Cardiac muscle cell (in vitro differentiated cells and primary cell): ENCODE measurements at regions not wholly inside any gene's neighbourhood (a gene's known extent, or its start where the extent isn't known, plus 50 kb on each side); places are given as distances from the start of the nearest gene placed in this dataset.
A peak's percentile ranks its signal among the peaks of the same experiment; 100 is the strongest.
"Not testable (repeated sequence)": the region's sequence is repeated elsewhere in the genome, so short reads cannot be mapped to it uniquely, and the experiment has no call there.

ENCODE experiments used
- DNase-seq, 2 donors: peaks; one replicate each; pipeline versions ENCODE4 v3.0.0 to v3.0.0-alpha.2; 2010 to 2017; ENCODE audit warnings: low read depth in 1 of 2, low spot score in 1 of 2
- H3K27ac ChIP-seq: fragments of 200-600 bp; sonication (generic); 2 replicates; pipeline ENCODE4 v1.5.1; 2016
- H3K27me3 ChIP-seq: fragments of 200-600 bp; sonication (generic); 2 replicates; pipeline ENCODE4 v1.6.0; 2016; ENCODE audit warnings: control low read depth
- H3K36me3 ChIP-seq: fragments of 200-600 bp; sonication (generic); 2 replicates; pipeline ENCODE4 v1.5.1; 2016; ENCODE audit warnings: control low read depth
- H3K4me1 ChIP-seq: fragments of 200-600 bp; sonication (generic); 2 replicates; pipeline ENCODE4 v1.8.1; 2017; ENCODE audit warnings: low read depth, mild to moderate bottlenecking, mixed run types
- H3K4me3 ChIP-seq: fragments of 200-600 bp; sonication (generic); 2 replicates; pipeline ENCODE4 v1.5.1; 2016; ENCODE audit warnings: mild to moderate bottlenecking
- H3K9me3 ChIP-seq: fragments of 200-600 bp; sonication (generic); 2 replicates; pipeline ENCODE4 v1.5.1; 2017; ENCODE audit warnings: low read depth, mild to moderate bottlenecking, control low read depth
- TF ChIP-seq, protein P1 (sequence below): IDR thresholded peaks from 2 replicates; pipeline ENCODE4 v1.5.1; 2012; ENCODE audit warnings: low read depth, mild to moderate bottlenecking, low read length

DNA sequence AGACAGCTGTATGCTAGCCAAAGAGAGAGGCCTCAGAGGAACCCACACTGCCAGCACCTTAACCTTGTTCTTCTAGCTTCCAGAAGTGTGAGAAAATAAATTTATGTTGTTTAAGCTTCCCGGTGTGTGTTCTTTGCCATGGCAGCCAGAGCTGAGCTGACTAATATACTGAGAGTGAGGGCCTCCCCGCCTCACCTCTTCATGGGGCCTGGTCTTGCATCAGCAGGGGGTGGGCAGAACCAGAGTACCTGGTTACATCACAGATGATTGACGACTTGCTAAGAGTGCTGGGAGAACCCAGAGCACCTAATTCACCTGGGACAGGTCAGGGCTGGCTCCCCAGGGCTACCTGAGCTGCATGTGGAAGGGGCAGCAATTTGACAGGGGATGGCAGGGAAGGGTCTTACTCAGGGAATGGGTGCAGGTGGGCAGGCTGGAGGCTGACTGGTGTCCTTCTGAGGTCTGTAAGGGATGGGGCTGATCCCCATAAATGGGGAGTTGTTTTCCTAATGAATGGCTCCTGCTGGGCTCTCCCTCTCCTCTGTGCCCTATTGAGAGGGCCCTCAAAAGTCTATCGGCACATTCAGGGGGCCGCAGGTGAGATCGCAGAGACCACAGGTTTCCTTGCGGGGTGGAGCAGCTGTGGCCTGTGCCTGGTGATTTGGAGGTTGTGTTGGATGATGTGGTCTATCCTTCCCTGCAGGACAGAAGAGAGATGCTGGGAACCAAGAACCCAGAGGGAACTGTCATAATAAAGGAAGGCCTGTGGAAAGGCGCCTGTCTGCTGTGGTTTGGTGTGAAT is 60.6 kb upstream of the ETV3 start:
- DNase-seq: no peak
- Histone ChIP-seq H3K9me3 (no peaks in the 10 kb centered on the region), H3K4me1 (no peaks in the 10 kb centered on the region), H3K36me3 (no peaks in the 10 kb centered on the region), H3K27ac (no peak overlapping the region), H3K4me3 (no peak overlapping the region), H3K27me3 (no peaks in the 10 kb centered on the region)
- TF ChIP-seq, protein P1, sequence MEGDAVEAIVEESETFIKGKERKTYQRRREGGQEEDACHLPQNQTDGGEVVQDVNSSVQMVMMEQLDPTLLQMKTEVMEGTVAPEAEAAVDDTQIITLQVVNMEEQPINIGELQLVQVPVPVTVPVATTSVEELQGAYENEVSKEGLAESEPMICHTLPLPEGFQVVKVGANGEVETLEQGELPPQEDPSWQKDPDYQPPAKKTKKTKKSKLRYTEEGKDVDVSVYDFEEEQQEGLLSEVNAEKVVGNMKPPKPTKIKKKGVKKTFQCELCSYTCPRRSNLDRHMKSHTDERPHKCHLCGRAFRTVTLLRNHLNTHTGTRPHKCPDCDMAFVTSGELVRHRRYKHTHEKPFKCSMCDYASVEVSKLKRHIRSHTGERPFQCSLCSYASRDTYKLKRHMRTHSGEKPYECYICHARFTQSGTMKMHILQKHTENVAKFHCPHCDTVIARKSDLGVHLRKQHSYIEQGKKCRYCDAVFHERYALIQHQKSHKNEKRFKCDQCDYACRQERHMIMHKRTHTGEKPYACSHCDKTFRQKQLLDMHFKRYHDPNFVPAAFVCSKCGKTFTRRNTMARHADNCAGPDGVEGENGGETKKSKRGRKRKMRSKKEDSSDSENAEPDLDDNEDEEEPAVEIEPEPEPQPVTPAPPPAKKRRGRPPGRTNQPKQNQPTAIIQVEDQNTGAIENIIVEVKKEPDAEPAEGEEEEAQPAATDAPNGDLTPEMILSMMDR: no peak

GRCh38 chr1:157197906-157198435 is 59.8 kb upstream of the ETV3 start:
- Histone ChIP-seq H3K4me3 (no peak overlapping the region), H3K27me3 (no peaks in the 10 kb centered on the region), H3K27ac (no peak overlapping the region), H3K36me3 (no peaks in the 10 kb centered on the region), H3K4me1 (no peaks in the 10 kb centered on the region), H3K9me3 (no peaks in the 10 kb centered on the region)
- DNase-seq: no peak
- TF ChIP-seq, protein P1: no peak

DNA sequence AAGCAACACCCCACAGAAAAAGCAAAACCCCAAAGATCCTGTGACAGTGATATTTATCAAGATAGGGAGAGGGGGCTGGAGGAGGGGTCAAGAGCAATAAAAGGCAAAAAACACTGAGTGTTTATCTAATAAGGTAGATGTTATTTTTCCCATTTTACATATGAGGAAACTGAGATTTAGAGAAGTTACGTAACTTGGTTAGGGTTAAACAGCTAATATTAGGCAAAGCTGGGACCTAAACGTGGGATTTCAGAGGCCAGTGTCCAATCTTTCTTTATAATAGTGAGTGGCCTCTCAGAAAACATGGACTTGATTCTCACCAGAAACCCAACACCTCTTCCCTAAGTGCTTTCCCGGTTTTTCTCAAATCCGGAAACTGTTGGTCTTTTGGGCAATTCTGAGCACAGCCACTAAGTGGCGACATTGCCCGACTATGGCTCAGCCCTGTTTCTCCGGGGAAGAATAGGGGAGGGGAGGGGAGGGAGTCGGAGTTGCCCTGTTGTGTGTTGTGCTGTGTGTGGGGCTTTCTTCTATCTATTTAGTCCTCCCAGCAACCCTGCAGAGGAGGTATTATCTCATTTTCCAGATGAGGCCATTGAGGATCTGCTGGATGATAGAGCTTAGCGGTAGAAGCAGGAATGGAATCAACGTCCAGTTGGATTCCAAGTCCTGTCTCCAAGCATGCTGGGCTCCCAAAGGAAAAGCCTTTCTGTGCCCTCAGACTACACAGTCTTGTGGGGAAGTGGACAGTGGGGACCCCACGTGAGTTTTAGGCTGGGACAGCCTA is 58.7 kb upstream of the ETV3 start:
- not testable (repeated sequence) for H3K9me3 ChIP-seq, H3K27me3 ChIP-seq, H3K4me3 ChIP-seq, H3K4me1 ChIP-seq, H3K27ac ChIP-seq, H3K36me3 ChIP-seq
- TF ChIP-seq, protein P1: peak; percentile 37
- peak; percentile 22 to 24 for DNase-seq

- no peaks in the 10 kb centered on the region for H3K27me3 ChIP-seq
- TF ChIP-seq, protein P1: no peak
- no peaks in the 10 kb centered on the region for H3K4me1 ChIP-seq
- H3K27ac ChIP-seq: no peak overlapping the region
- no peaks in the 10 kb centered on the region for H3K9me3 ChIP-seq
- H3K36me3 ChIP-seq: no peaks in the 10 kb centered on the region
- DNase-seq: no peak
- H3K4me3 ChIP-seq: no peak overlapping the region
Observed at GRCh38 chr1:157196245-157196543, 58.0 kb upstream of the ETV3 start.

DNA sequence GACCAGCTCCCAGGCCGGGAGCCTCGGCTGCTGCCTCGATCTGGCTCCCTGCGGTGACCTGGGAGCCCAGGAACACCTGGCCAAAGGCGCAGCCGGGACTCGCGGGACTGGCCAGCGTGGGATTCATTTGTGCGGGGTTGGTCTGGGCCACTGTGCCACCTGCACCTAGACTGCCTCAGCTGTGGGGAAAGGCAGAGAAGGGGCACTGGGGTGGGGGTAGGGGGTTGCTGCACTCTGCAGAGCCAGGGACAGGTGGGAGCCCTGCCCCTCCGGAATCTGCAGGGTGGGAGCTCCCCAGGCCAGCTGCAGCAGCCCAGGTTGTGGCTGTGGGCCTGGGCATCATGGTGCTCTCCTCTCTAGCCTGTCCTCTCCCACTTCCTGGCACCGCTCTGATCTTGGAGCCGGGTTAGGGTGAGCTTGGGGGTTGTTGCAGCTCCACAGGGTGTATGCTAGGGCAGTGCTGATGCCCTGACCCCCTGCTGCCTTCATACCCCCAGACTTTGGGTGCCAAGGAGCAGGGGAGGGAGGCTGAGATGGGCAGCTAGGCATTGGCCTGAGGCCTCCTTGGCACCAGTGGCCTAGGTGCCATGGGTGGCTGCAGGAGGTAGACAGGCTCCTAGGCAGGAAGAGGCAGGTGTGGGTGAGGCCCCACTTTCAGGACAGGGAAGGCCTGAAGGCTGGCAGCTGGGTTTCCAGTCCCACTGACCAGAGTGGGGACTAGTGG is 57.5 kb upstream of the ETV3 start:
- no peak for DNase-seq
- Histone ChIP-seq H3K4me3 (no peak overlapping the region), H3K4me1 (no peaks in the 10 kb centered on the region), H3K27ac (no peak overlapping the region), H3K27me3 (no peaks in the 10 kb centered on the region), H3K36me3 (no peaks in the 10 kb centered on the region), H3K9me3 (no peaks in the 10 kb centered on the region)
- TF ChIP-seq, protein P1: no peak
